ENCODE measurements at regions not wholly inside any gene's neighbourhood (a gene's known extent, or its start where the extent isn't known, plus 50 kb on each side); places are given as distances from the start of the nearest gene placed in this dataset.

- no peak for TF ChIP-seq CTCF (conservative IDR thresholded peaks at IDR 0.05)
- Mint-ChIP-seq H3K36me3 (ENCODE audit: low read depth) (no peaks in the 10 kb centered on the region), H3K4me3 (no peak overlapping the region), H3K4me1 (peaks cover 3% of the 10 kb centered on the region), H3K27ac (no peak overlapping the region), H3K27me3 (ENCODE audit: insufficient read depth) (no peaks in the 10 kb centered on the region), H3K9me3 (peaks cover 1% of the 10 kb centered on the region)
- no peak overlapping the region for H3K27ac ChIP-seq (ENCODE audit: low read depth, low read length)
- H3K9me3 ChIP-seq (ENCODE audit: control insufficient read depth, low read length) = peaks cover 9% of the 10 kb centered on the region
- no peaks in the 10 kb centered on the region for H3K27me3 ChIP-seq (ENCODE audit: control insufficient read depth, insufficient read depth, low read length, poor library complexity, severe bottlenecking)
- no peaks in the 10 kb centered on the region for H3K36me3 ChIP-seq (ENCODE audit: control insufficient read depth, insufficient read depth, low read length)
- no peak overlapping the region for H3K4me3 ChIP-seq (ENCODE audit: low read length)
- no peak for DNase-seq
- H3K9ac ChIP-seq (ENCODE audit: extremely low read depth, low read length, poor library complexity, severe bottlenecking) = no peak overlapping the region
- no peaks in the 10 kb centered on the region for H3K4me1 ChIP-seq (ENCODE audit: control insufficient read depth, insufficient read depth, low read length)
These were observed 459.9 kb upstream of the NMUR2 start for GRCh38 chr5:152864991-152865390.

GRCh38 chr5:152869971-152870370 is 464.9 kb upstream of the NMUR2 start:
- Histone ChIP-seq H3K9ac (ENCODE audit: extremely low read depth, low read length, poor library complexity, severe bottlenecking) (no peak overlapping the region), H3K4me1 (ENCODE audit: control insufficient read depth, insufficient read depth, low read length) (no peaks in the 10 kb centered on the region), H3K9me3 (ENCODE audit: control insufficient read depth, low read length) (peaks cover 9% of the 10 kb centered on the region), H3K27ac (ENCODE audit: low read depth, low read length) (no peak overlapping the region), H3K36me3 (ENCODE audit: control insufficient read depth, insufficient read depth, low read length) (no peaks in the 10 kb centered on the region), H3K4me3 (ENCODE audit: low read length) (no peak overlapping the region), H3K27me3 (ENCODE audit: control insufficient read depth, insufficient read depth, low read length, poor library complexity, severe bottlenecking) (no peaks in the 10 kb centered on the region)
- Mint-ChIP-seq H3K4me3 (no peak overlapping the region), H3K27me3 (ENCODE audit: insufficient read depth) (no peaks in the 10 kb centered on the region), H3K4me1 (no peaks in the 10 kb centered on the region), H3K9me3 (peaks cover 1% of the 10 kb centered on the region), H3K36me3 (ENCODE audit: low read depth) (no peaks in the 10 kb centered on the region), H3K27ac (no peak overlapping the region)
- no peak for TF ChIP-seq CTCF (conservative IDR thresholded peaks at IDR 0.05)
- WGBS, 2 experiments (ENCODE audit: insufficient coverage in 1 of 2, insufficient read length in 1 of 2) = 96% methylated on average over 4 of the region's 4 CpGs; no CpG with 5 or more reads in 1 of the 2 experiments
- DNase-seq = no peak

- no peak for TF ChIP-seq CTCF (conservative IDR thresholded peaks at IDR 0.05)
- no peak for DNase-seq
- Mint-ChIP-seq H3K27me3 (ENCODE audit: insufficient read depth) (no peaks in the 10 kb centered on the region), H3K27ac (no peak overlapping the region), H3K36me3 (ENCODE audit: low read depth) (no peaks in the 10 kb centered on the region), H3K4me1 (no peaks in the 10 kb centered on the region), H3K4me3 (no peak overlapping the region), H3K9me3 (peaks cover 3% of the 10 kb centered on the region)
- Histone ChIP-seq H3K4me1 (ENCODE audit: control insufficient read depth, insufficient read depth, low read length) (no peaks in the 10 kb centered on the region), H3K9me3 (ENCODE audit: control insufficient read depth, low read length) (peaks cover 5% of the 10 kb centered on the region), H3K4me3 (ENCODE audit: low read length) (no peak overlapping the region), H3K9ac (ENCODE audit: extremely low read depth, low read length, poor library complexity, severe bottlenecking) (no peak overlapping the region), H3K36me3 (ENCODE audit: control insufficient read depth, insufficient read depth, low read length) (no peaks in the 10 kb centered on the region), H3K27ac (ENCODE audit: low read depth, low read length) (no peak overlapping the region), H3K27me3 (ENCODE audit: control insufficient read depth, insufficient read depth, low read length, poor library complexity, severe bottlenecking) (no peaks in the 10 kb centered on the region)
- WGBS, 2 experiments (ENCODE audit: insufficient coverage in 1 of 2, insufficient read length in 1 of 2) = 88% methylated on average over 2 of the region's 2 CpGs; no CpG with 5 or more reads in 1 of the 2 experiments
These were observed 477.5 kb upstream of the NMUR2 start for GRCh38 chr5:152882621-152883020.

All from endodermal cell (in vitro differentiated cells).